ENCODE measurements at regions not wholly inside any gene's neighbourhood (a gene's known extent, or its start where the extent isn't known, plus 50 kb on each side); places are given as distances from the start of the nearest gene placed in this dataset.

DNA sequence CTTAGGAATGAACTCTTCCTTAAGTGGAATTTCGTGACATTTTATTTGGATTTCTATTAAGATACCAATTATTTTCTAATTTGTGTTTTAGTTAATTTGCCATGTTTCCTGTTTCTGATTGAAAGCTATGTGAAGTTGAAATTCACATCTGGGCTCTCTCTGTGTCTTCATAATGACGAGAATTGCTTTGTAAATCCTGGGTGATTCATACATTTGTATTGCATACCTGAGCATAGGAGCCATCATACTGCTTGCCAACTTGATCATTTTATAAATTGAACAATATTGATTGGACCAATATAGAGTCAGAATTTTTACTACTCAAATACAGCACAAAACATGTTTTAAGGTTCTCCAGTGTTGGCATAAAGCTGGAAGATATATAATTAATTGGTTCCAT lies 817.9 kb downstream of the BRINP3 start:
- TF ChIP-seq, protein P1, sequence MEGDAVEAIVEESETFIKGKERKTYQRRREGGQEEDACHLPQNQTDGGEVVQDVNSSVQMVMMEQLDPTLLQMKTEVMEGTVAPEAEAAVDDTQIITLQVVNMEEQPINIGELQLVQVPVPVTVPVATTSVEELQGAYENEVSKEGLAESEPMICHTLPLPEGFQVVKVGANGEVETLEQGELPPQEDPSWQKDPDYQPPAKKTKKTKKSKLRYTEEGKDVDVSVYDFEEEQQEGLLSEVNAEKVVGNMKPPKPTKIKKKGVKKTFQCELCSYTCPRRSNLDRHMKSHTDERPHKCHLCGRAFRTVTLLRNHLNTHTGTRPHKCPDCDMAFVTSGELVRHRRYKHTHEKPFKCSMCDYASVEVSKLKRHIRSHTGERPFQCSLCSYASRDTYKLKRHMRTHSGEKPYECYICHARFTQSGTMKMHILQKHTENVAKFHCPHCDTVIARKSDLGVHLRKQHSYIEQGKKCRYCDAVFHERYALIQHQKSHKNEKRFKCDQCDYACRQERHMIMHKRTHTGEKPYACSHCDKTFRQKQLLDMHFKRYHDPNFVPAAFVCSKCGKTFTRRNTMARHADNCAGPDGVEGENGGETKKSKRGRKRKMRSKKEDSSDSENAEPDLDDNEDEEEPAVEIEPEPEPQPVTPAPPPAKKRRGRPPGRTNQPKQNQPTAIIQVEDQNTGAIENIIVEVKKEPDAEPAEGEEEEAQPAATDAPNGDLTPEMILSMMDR (IDR thresholded peaks at IDR 0.05; ENCODE audit: low read depth, low read length, missing input control): no peak
- TF ChIP-seq TAF1 (conservative IDR thresholded peaks at IDR 0.05) (no peak), RAD21 (IDR thresholded peaks at IDR 0.05) (no peak), SP1 (IDR thresholded peaks at IDR 0.05) (no peak), YY1 (IDR thresholded peaks at IDR 0.05) (no peak), EGR1 (IDR thresholded peaks at IDR 0.05; ENCODE audit: low read depth in 2 of 2) (no peak), FOXA1 (IDR thresholded peaks at IDR 0.05) (no peak), RXRA (IDR thresholded peaks at IDR 0.05) (no peak), JUND (IDR thresholded peaks at IDR 0.05) (no peak)
- TF ChIP-seq, protein P2, sequence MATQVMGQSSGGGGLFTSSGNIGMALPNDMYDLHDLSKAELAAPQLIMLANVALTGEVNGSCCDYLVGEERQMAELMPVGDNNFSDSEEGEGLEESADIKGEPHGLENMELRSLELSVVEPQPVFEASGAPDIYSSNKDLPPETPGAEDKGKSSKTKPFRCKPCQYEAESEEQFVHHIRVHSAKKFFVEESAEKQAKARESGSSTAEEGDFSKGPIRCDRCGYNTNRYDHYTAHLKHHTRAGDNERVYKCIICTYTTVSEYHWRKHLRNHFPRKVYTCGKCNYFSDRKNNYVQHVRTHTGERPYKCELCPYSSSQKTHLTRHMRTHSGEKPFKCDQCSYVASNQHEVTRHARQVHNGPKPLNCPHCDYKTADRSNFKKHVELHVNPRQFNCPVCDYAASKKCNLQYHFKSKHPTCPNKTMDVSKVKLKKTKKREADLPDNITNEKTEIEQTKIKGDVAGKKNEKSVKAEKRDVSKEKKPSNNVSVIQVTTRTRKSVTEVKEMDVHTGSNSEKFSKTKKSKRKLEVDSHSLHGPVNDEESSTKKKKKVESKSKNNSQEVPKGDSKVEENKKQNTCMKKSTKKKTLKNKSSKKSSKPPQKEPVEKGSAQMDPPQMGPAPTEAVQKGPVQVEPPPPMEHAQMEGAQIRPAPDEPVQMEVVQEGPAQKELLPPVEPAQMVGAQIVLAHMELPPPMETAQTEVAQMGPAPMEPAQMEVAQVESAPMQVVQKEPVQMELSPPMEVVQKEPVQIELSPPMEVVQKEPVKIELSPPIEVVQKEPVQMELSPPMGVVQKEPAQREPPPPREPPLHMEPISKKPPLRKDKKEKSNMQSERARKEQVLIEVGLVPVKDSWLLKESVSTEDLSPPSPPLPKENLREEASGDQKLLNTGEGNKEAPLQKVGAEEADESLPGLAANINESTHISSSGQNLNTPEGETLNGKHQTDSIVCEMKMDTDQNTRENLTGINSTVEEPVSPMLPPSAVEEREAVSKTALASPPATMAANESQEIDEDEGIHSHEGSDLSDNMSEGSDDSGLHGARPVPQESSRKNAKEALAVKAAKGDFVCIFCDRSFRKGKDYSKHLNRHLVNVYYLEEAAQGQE (IDR thresholded peaks at IDR 0.05): no peak
- TF ChIP-seq, protein P3, sequence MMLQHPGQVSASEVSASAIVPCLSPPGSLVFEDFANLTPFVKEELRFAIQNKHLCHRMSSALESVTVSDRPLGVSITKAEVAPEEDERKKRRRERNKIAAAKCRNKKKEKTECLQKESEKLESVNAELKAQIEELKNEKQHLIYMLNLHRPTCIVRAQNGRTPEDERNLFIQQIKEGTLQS (IDR thresholded peaks at IDR 0.05): no peak
- TF ChIP-seq, protein P4, sequence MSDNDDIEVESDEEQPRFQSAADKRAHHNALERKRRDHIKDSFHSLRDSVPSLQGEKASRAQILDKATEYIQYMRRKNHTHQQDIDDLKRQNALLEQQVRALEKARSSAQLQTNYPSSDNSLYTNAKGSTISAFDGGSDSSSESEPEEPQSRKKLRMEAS (IDR thresholded peaks at IDR 0.05): no peak
- TF ChIP-seq, protein P5, sequence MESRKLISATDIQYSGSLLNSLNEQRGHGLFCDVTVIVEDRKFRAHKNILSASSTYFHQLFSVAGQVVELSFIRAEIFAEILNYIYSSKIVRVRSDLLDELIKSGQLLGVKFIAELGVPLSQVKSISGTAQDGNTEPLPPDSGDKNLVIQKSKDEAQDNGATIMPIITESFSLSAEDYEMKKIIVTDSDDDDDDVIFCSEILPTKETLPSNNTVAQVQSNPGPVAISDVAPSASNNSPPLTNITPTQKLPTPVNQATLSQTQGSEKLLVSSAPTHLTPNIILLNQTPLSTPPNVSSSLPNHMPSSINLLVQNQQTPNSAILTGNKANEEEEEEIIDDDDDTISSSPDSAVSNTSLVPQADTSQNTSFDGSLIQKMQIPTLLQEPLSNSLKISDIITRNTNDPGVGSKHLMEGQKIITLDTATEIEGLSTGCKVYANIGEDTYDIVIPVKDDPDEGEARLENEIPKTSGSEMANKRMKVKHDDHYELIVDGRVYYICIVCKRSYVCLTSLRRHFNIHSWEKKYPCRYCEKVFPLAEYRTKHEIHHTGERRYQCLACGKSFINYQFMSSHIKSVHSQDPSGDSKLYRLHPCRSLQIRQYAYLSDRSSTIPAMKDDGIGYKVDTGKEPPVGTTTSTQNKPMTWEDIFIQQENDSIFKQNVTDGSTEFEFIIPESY (IDR thresholded peaks at IDR 0.05): no peak

Data from liver (tissue), 3 donors.